HEK293 (cell line): ENCODE measurements at regions not wholly inside any gene's neighbourhood (a gene's known extent, or its start where the extent isn't known, plus 50 kb on each side); places are given as distances from the start of the nearest gene placed in this dataset.

Source experiments
- CTCF ChIA-PET: fragments of 350-600 bp; formaldehyde crosslinking; extraction: SDS; loops from one replicate; lab custom pipeline; 2021; ENCODE audit warnings: antibody characterized with exemption; lab: Yijun Ruan, JAX
- POLR2A ChIA-PET: fragments of 300-600 bp; formaldehyde crosslinking; extraction: SDS; loops from one replicate; lab custom pipeline; 2020; ENCODE audit warnings: antibody characterized with exemption, inconsistent platforms; lab: Yijun Ruan, JAX
- H3K27ac ChIP-seq: fragments of 200-500 bp; sonication (Bioruptor generic); 2 replicates; pipeline ENCODE4 v1.5.1; 2014; ENCODE audit warnings: low read depth, low read length, control low read depth, inconsistent platforms; ENCODE audit errors: extremely low read depth
- H3K36me3 ChIP-seq, 2 experiments: fragments of 200-500 bp in 1 of 2; sonication (Bioruptor generic) in 1 of 2; 1 replicate in 1 of 2; 2 replicates in 1 of 2; pipeline ENCODE4 v1.5.1; 2014 to 2017; ENCODE audit warnings: inconsistent platforms in 2 of 2, low read length in 2 of 2; ENCODE audit not compliant: control insufficient read depth in 2 of 2, insufficient read depth in 1 of 2
- H3K4me1 ChIP-seq: fragments of 200-500 bp; sonication (Bioruptor generic); 2 replicates; pipeline ENCODE4 v1.5.1; 2014; ENCODE audit warnings: mild to moderate bottlenecking, low read length, inconsistent platforms; ENCODE audit not compliant: control insufficient read depth, insufficient read depth
- H3K4me3 ChIP-seq: 2 replicates; pipeline ENCODE4 v1.5.1; 2011; ENCODE audit warnings: low read depth, mild to moderate bottlenecking, control low read depth, low read length, moderate library complexity
- H3K9me3 ChIP-seq: fragments of 200-500 bp; sonication (Bioruptor generic); 2 replicates; pipeline ENCODE4 v1.5.1; 2014; ENCODE audit warnings: low read depth, low read length, inconsistent platforms; ENCODE audit not compliant: control insufficient read depth, insufficient read depth
- GLI2 ChIP-seq: fragments of 450-650 bp; formaldehyde crosslinking; IDR thresholded peaks from 2 replicates; pipeline ENCODE4; 2017; ENCODE audit warnings: missing biosample characterization, missing genetic modification characterization, low read depth, borderline replicate concordance
- KLF7 ChIP-seq: fragments of 450-650 bp; formaldehyde crosslinking; IDR thresholded peaks from 2 replicates; pipeline ENCODE4 v1.5.1; 2016; ENCODE audit warnings: missing biosample characterization, missing genetic modification characterization, borderline replicate concordance
- PRDM4 ChIP-seq: fragments of 450-650 bp; formaldehyde crosslinking; IDR thresholded peaks from 2 replicates; pipeline ENCODE4 v1.5.1; 2017; ENCODE audit warnings: missing biosample characterization, missing genetic modification characterization
- PRDM6 ChIP-seq: fragments of 450-650 bp; formaldehyde crosslinking; IDR thresholded peaks from 2 replicates; pipeline ENCODE4 v1.5.1; 2017; ENCODE audit warnings: missing biosample characterization, missing genetic modification characterization
- YY1 ChIP-seq: fragments of 450-650 bp; formaldehyde crosslinking; IDR thresholded peaks from 2 replicates; pipeline ENCODE4 v1.5.1; 2018; ENCODE audit warnings: missing biosample characterization, missing genetic modification characterization
- ZBTB1 ChIP-seq: fragments of 450-650 bp; formaldehyde crosslinking; IDR thresholded peaks from 2 replicates; pipeline ENCODE4 v1.5.1; 2016; ENCODE audit warnings: missing biosample characterization, missing genetic modification characterization
- ZBTB44 ChIP-seq: fragments of 450-650 bp; IDR thresholded peaks from 2 replicates; pipeline ENCODE4 v1.5.1; 2018; ENCODE audit warnings: missing biosample characterization, mild to moderate bottlenecking, missing genetic modification characterization
- ZNF132 ChIP-seq: fragments of 450-650 bp; formaldehyde crosslinking; IDR thresholded peaks from 2 replicates; pipeline ENCODE4 v1.5.1; 2017; ENCODE audit warnings: missing biosample characterization, missing genetic modification characterization, borderline replicate concordance
- ZNF140 ChIP-seq: fragments of 450-650 bp; formaldehyde crosslinking; IDR thresholded peaks from 2 replicates; pipeline ENCODE4 v1.5.1; 2016; ENCODE audit warnings: missing biosample characterization, missing genetic modification characterization
- ZNF19 ChIP-seq: fragments of 450-650 bp; formaldehyde crosslinking; IDR thresholded peaks from 2 replicates; pipeline ENCODE4; 2016; ENCODE audit warnings: missing biosample characterization, missing genetic modification characterization, low read depth
- ZNF221 ChIP-seq: fragments of 450-650 bp; formaldehyde crosslinking; IDR thresholded peaks from 2 replicates; pipeline ENCODE4 v1.5.1; 2017; ENCODE audit warnings: missing biosample characterization, missing genetic modification characterization, borderline replicate concordance
- ZNF350 ChIP-seq: fragments of 450-650 bp; formaldehyde crosslinking; IDR thresholded peaks from 2 replicates; pipeline ENCODE4 v1.5.0; 2017; ENCODE audit warnings: missing biosample characterization, mild to moderate bottlenecking, missing genetic modification characterization
- ZNF354C ChIP-seq: fragments of 450-650 bp; formaldehyde crosslinking; IDR thresholded peaks from 2 replicates; pipeline ENCODE4 v1.5.1; 2016; ENCODE audit warnings: missing biosample characterization, missing genetic modification characterization, low read depth, borderline replicate concordance
- ZNF391 ChIP-seq: fragments of 450-650 bp; formaldehyde crosslinking; IDR thresholded peaks from 2 replicates; pipeline ENCODE4 v1.5.1; 2016; ENCODE audit warnings: low read depth, missing biosample characterization, missing genetic modification characterization, borderline replicate concordance
- ZNF404 ChIP-seq: fragments of 450-650 bp; formaldehyde crosslinking; IDR thresholded peaks from 2 replicates; pipeline ENCODE4 v1.5.1; 2017; ENCODE audit warnings: missing biosample characterization, missing genetic modification characterization
- ZNF48 ChIP-seq: fragments of 450-650 bp; formaldehyde crosslinking; IDR thresholded peaks from 2 replicates; pipeline ENCODE4 v1.5.1; 2016; ENCODE audit warnings: missing biosample characterization, missing genetic modification characterization
- ZNF488 ChIP-seq: fragments of 450-650 bp; formaldehyde crosslinking; IDR thresholded peaks from 2 replicates; pipeline ENCODE4 v1.5.1; 2016; ENCODE audit warnings: missing biosample characterization, missing genetic modification characterization
- ZNF549 ChIP-seq: fragments of 450-650 bp; IDR thresholded peaks from 2 replicates; pipeline ENCODE4 v1.5.1; 2018; ENCODE audit warnings: missing biosample characterization, missing genetic modification characterization, mild to moderate bottlenecking, inconsistent platforms, moderate library complexity
- ZNF600 ChIP-seq: fragments of 450-650 bp; formaldehyde crosslinking; IDR thresholded peaks from 2 replicates; pipeline ENCODE4 v1.5.1; 2016; ENCODE audit warnings: missing biosample characterization, missing genetic modification characterization
- ZNF670 ChIP-seq: fragments of 450-650 bp; formaldehyde crosslinking; IDR thresholded peaks from 2 replicates; pipeline ENCODE4 v1.5.1; 2016; ENCODE audit warnings: missing biosample characterization, missing genetic modification characterization, low read depth
- ZNF701 ChIP-seq: fragments of 450-650 bp; formaldehyde crosslinking; IDR thresholded peaks from 2 replicates; pipeline ENCODE4 v1.5.1; 2016; ENCODE audit warnings: missing biosample characterization, missing genetic modification characterization
- ZNF76 ChIP-seq: fragments of 450-650 bp; formaldehyde crosslinking; IDR thresholded peaks from 2 replicates; pipeline ENCODE4; 2016; ENCODE audit warnings: low read depth, missing biosample characterization, missing genetic modification characterization, borderline replicate concordance
- ZNF776 ChIP-seq: fragments of 450-650 bp; formaldehyde crosslinking; IDR thresholded peaks from 2 replicates; pipeline ENCODE4 v1.5.0; 2017; ENCODE audit warnings: missing biosample characterization, missing genetic modification characterization, borderline replicate concordance
- TF ChIP-seq, protein P1 (sequence below): fragments of 450-650 bp; formaldehyde crosslinking; IDR thresholded peaks from 2 replicates; pipeline ENCODE4 v1.5.1; 2016; ENCODE audit warnings: missing biosample characterization, missing genetic modification characterization
- TF ChIP-seq, protein P2 (sequence below): fragments of 450-650 bp; formaldehyde crosslinking; IDR thresholded peaks from 2 replicates; pipeline ENCODE4 v1.5.1; 2016; ENCODE audit warnings: missing biosample characterization, missing genetic modification characterization
- TF ChIP-seq, protein P3 (sequence below): sonication (generic); formaldehyde crosslinking; IDR thresholded peaks from 2 replicates; pipeline ENCODE4 v1.8.1; 2022; ENCODE audit warnings: mild to moderate bottlenecking, moderate library complexity, missing genetic modification reagents

DNA sequence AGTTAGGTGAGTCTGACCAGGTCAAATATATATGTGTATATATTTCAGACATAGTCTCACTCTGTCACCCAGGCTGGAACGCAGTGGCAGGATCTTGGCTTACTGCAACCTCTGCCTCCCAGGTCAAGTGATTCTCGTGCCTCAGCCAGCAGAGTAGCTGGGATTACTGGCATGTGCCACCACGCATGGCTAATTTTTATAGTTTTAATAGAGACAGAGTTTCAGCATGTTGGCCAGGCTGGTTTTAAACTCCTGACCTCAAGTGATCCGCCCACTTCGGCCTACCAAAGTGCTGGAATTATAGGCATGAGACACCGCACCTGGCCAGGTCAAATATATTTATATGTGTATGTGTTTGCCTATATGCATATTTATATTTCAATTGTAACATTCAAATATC lies 581.5 kb upstream of the B3GALT2 start:
- H3K4me1 ChIP-seq: no peaks in the 10 kb centered on the region
- ChIA-PET CTCF (no interaction called here), POLR2A (no interaction called here)
- no peak overlapping the region for H3K4me3 ChIP-seq
- no peaks in the 10 kb centered on the region for H3K36me3 ChIP-seq
- no peak for TF ChIP-seq ZNF48
- TF ChIP-seq PRDM6: no peak
- no peak for TF ChIP-seq ZBTB1 (tag by site-specific recombination)
- no peak for TF ChIP-seq ZNF19 (tag by site-specific recombination)
- TF ChIP-seq, protein P1, sequence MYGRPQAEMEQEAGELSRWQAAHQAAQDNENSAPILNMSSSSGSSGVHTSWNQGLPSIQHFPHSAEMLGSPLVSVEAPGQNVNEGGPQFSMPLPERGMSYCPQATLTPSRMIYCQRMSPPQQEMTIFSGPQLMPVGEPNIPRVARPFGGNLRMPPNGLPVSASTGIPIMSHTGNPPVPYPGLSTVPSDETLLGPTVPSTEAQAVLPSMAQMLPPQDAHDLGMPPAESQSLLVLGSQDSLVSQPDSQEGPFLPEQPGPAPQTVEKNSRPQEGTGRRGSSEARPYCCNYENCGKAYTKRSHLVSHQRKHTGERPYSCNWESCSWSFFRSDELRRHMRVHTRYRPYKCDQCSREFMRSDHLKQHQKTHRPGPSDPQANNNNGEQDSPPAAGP (tag by site-specific recombination): no peak
- TF ChIP-seq ZNF350 (tag by site-specific recombination): no peak
- TF ChIP-seq, protein P2, sequence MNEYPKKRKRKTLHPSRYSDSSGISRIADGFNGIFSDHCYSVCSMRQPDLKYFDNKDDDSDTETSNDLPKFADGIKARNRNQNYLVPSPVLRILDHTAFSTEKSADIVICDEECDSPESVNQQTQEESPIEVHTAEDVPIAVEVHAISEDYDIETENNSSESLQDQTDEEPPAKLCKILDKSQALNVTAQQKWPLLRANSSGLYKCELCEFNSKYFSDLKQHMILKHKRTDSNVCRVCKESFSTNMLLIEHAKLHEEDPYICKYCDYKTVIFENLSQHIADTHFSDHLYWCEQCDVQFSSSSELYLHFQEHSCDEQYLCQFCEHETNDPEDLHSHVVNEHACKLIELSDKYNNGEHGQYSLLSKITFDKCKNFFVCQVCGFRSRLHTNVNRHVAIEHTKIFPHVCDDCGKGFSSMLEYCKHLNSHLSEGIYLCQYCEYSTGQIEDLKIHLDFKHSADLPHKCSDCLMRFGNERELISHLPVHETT (tag by site-specific recombination): no peak
- TF ChIP-seq KLF7 (tag by site-specific recombination): no peak
- no peak for TF ChIP-seq ZNF140 (tag by site-specific recombination)
- TF ChIP-seq ZNF701: no peak
- TF ChIP-seq, protein P3, sequence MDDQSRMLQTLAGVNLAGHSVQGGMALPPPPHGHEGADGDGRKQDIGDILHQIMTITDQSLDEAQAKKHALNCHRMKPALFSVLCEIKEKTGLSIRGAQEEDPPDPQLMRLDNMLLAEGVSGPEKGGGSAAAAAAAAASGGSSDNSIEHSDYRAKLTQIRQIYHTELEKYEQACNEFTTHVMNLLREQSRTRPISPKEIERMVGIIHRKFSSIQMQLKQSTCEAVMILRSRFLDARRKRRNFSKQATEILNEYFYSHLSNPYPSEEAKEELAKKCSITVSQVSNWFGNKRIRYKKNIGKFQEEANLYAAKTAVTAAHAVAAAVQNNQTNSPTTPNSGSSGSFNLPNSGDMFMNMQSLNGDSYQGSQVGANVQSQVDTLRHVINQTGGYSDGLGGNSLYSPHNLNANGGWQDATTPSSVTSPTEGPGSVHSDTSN (CRISPR knock-in tag): no peak
- no peak for TF ChIP-seq ZNF776 (tag by site-specific recombination)
- no peak overlapping the region for H3K27ac ChIP-seq
- H3K9me3 ChIP-seq: no peaks in the 10 kb centered on the region

DNA sequence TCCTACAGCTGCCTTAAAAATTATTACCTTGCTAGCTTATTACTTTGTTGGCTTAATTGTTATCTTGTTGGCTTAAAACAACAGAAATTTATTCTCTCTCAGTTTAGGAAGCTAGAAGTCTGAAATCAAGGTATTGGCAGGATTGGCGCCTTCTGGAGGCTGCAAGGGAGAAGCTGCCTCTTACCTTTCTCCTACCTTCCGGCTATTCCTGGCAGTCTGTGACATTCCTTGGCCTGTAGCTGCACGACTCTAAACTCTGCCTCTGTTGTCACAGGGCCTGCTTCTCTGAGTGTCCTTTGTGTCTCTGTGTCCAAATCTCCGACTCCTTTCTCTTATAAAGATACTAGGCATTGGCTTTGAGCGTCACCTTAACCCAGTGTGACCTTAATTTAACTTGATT lies 579.9 kb upstream of the B3GALT2 start:
- H3K27ac ChIP-seq: no peak overlapping the region
- CTCF ChIA-PET: interaction anchor here (1.1 kb wide), 1 partner anchor 1289 kb away, joined by 3 read pairs; no protein-coding TSS in a partner anchor
- TF ChIP-seq ZNF549 (tag by site-specific recombination) (no peak), ZNF221 (no peak), ZNF404 (no peak), ZNF600 (tag by site-specific recombination) (no peak), ZNF670 (tag by site-specific recombination) (no peak), ZBTB44 (tag by site-specific recombination) (no peak), ZNF132 (tag by site-specific recombination) (no peak), ZNF391 (no peak), ZNF354C (tag by site-specific recombination) (no peak), YY1 (tag by site-specific recombination) (no peak), GLI2 (tag by site-specific recombination) (no peak), ZNF76 (tag by site-specific recombination) (no peak), ZNF488 (no peak), PRDM4 (tag by site-specific recombination) (no peak)
- TF ChIP-seq, all 188 proteins: peak for 0
- POLR2A ChIA-PET: no interaction called here
- Histone ChIP-seq H3K4me3 (no peak overlapping the region), H3K36me3 (no peaks in the 10 kb centered on the region), H3K9me3 (no peaks in the 10 kb centered on the region), H3K4me1 (no peaks in the 10 kb centered on the region)
